Gastrocnemius medialis (tissue), 4 donors: ENCODE measurements at regions not wholly inside any gene's neighbourhood (a gene's known extent, or its start where the extent isn't known, plus 50 kb on each side); places are given as distances from the start of the nearest gene placed in this dataset.

Source experiments
- ATAC-seq, 2 donors: fragments of 150-250 bp; one replicate each; pipeline ENCODE4 v1.9.1; 2016
- DNase-seq, 2 donors: peaks; one replicate each; pipeline ENCODE4 v3.0.0-alpha.2; 2019
- H3K27ac ChIP-seq, 4 donors: fragments of 200-600 bp; sonication (generic); 1 replicate in 1 of 4; 2 replicates in 3 of 4; pipeline ENCODE4 v1.5.1; 2016 to 2018; ENCODE audit warnings: mild to moderate bottlenecking in 2 of 4, moderate library complexity in 1 of 4
- H3K27me3 ChIP-seq, 3 donors: fragments of 200-600 bp; sonication (generic) in 2 of 3; 1 replicate in 1 of 3; 2 replicates in 2 of 3; pipeline versions ENCODE4 v1.5.1 to v1.6.0; 2016 to 2019; ENCODE audit warnings: mild to moderate bottlenecking in 1 of 3, moderate library complexity in 1 of 3
- H3K36me3 ChIP-seq, 2 donors: fragments of 200-600 bp; sonication (generic) in 1 of 2; one replicate each; pipeline ENCODE4 v1.5.1; 2017 to 2018
- H3K4me1 ChIP-seq, 2 donors: fragments of 200-600 bp; sonication (generic) in 1 of 2; one replicate each; pipeline ENCODE4 v1.5.1; 2016 to 2017; ENCODE audit warnings: mild to moderate bottlenecking in 2 of 2
- H3K4me3 ChIP-seq, 4 donors: fragments of 200-600 bp; sonication (generic) in 3 of 4; 1 replicate in 1 of 4; 2 replicates in 3 of 4; pipeline ENCODE4 v1.5.1; 2016 to 2019; ENCODE audit warnings: mild to moderate bottlenecking in 2 of 4
- H3K9me3 ChIP-seq, 3 donors: fragments of 200-600 bp; sonication (generic) in 2 of 3; 1 replicate in 1 of 3; 2 replicates in 2 of 3; pipeline ENCODE4 v1.5.1; 2016 to 2019
- POLR2A ChIP-seq, 2 donors: fragments of 450-650 bp; IDR thresholded peaks; one replicate each; pipeline ENCODE4 v1.6.1; 2017; ENCODE audit warnings: antibody characterized with exemption in 2 of 2, mild to moderate bottlenecking in 2 of 2, moderate library complexity in 2 of 2
- in situ Hi-C, 4 donors: fragments of 200-750 bp; cut with MboI; loops; one replicate each; pipeline versions ENCODE4 v1.15.0 to v1.8.0; 2017; ENCODE audit warnings: low sequenced_read_pairs in 4 of 4
- intact Hi-C: fragments of 100-400 bp; cut with DNase I; formaldehyde crosslinking; loops from one replicate; pipeline ENCODE4 v1.15.1; 2023; ENCODE audit warnings: low total_unique reads
- TF ChIP-seq, protein P1 (sequence below), 5 experiments: fragments of 450-650 bp in 3 of 5; fragments of 200-600 bp in 2 of 5; sonication (generic) in 2 of 5; IDR thresholded peaks in 4 of 5; conservative IDR thresholded peaks in 1 of 5; 1 replicate in 4 of 5; 2 replicates in 1 of 5; pipeline ENCODE4 v1.5.1; 2016 to 2019; ENCODE audit warnings: antibody characterized with exemption in 5 of 5, mild to moderate bottlenecking in 3 of 5, moderate library complexity in 3 of 5

DNA sequence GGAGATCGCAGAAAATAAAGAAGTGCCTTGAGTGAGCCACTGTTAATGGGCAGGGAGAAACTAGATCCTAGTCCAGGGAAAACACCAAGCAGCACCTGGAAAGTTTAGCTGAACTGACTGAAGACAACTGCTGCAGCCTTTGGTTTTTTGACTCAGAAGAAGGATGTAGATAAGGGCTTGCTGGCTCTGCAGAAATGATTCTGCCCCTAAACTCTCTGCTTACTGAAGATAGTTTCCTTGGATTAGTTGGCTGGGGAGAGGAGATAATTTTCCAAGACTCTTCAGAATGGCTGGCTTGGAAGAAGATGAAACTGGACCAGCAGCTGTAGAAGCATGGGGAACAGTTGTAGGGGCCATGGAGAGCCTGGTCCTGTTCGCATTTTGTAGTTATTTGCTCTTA is 471.8 kb downstream of the KDM4C start:
- H3K9me3 ChIP-seq = no peaks in the 10 kb centered on the region
- DNase-seq (no peak), ATAC-seq (no peak)
- H3K36me3 ChIP-seq = no peaks in the 10 kb centered on the region
- H3K4me1 ChIP-seq = no peaks in the 10 kb centered on the region
- H3K27ac ChIP-seq = no peak overlapping the region
- in situ Hi-C loops (no loop called here), intact Hi-C loops (no loop called here)
- no peak overlapping the region for H3K4me3 ChIP-seq
- no peaks in the 10 kb centered on the region for H3K27me3 ChIP-seq
- TF ChIP-seq, protein P1, sequence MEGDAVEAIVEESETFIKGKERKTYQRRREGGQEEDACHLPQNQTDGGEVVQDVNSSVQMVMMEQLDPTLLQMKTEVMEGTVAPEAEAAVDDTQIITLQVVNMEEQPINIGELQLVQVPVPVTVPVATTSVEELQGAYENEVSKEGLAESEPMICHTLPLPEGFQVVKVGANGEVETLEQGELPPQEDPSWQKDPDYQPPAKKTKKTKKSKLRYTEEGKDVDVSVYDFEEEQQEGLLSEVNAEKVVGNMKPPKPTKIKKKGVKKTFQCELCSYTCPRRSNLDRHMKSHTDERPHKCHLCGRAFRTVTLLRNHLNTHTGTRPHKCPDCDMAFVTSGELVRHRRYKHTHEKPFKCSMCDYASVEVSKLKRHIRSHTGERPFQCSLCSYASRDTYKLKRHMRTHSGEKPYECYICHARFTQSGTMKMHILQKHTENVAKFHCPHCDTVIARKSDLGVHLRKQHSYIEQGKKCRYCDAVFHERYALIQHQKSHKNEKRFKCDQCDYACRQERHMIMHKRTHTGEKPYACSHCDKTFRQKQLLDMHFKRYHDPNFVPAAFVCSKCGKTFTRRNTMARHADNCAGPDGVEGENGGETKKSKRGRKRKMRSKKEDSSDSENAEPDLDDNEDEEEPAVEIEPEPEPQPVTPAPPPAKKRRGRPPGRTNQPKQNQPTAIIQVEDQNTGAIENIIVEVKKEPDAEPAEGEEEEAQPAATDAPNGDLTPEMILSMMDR (IDR thresholded peaks at IDR 0.05 in 4 of 5, conservative IDR thresholded peaks at IDR 0.05 in 1 of 5) = no peak
- TF ChIP-seq POLR2A (IDR thresholded peaks at IDR 0.05) = no peak

DNA sequence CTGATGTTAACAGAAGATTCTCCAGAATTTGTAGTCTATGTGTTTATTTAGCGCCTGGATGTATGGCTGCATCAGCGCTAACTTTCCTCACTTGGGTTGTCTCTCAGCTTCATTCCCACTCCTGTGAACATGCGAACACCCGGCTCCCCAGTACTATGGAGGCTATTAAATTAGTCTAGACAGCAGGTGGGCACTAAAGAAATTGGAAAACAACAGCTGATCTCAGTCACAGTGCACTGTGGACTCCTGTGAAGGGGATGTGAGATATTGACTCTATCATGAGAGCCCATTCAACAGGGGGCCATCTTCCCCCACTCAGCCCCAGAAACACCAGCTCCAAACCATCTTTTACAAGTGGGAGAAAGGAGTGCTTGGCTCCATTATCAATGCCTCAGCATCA is 471.0 kb downstream of the KDM4C start:
- TF ChIP-seq POLR2A (IDR thresholded peaks at IDR 0.05) = no peak
- TF ChIP-seq, protein P1 (IDR thresholded peaks at IDR 0.05 in 4 of 5, conservative IDR thresholded peaks at IDR 0.05 in 1 of 5) = no peak
- no peaks in the 10 kb centered on the region for H3K36me3 ChIP-seq
- H3K4me1 ChIP-seq = no peaks in the 10 kb centered on the region
- H3K4me3 ChIP-seq = no peak overlapping the region
- in situ Hi-C loops = no loop called here
- H3K27ac ChIP-seq = no peak overlapping the region
- H3K27me3 ChIP-seq = no peaks in the 10 kb centered on the region
- intact Hi-C loops = no loop called here
- no peaks in the 10 kb centered on the region for H3K9me3 ChIP-seq
- ATAC-seq (no peak), DNase-seq (no peak)

DNA sequence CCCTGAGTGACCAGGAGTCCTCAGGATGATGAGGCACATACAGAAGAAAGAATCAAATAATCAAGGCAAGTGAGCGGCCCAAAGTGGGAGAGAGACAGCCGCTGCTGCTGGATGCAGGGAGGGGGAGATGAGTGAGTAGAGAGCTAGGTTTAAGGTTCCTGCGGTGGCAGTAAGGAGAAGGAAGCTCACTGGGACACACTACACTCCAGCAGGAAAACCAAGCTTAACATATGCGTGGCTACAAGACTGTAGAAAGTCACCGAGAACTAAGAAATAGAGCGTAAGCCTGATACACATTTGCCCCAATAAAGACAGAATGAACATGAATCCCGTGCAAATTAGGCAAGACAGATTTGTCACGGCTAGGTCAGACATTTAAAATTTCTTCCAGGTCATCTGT is 470.2 kb downstream of the KDM4C start:
- intact Hi-C loops = no loop called here
- no peak for ATAC-seq

DNA sequence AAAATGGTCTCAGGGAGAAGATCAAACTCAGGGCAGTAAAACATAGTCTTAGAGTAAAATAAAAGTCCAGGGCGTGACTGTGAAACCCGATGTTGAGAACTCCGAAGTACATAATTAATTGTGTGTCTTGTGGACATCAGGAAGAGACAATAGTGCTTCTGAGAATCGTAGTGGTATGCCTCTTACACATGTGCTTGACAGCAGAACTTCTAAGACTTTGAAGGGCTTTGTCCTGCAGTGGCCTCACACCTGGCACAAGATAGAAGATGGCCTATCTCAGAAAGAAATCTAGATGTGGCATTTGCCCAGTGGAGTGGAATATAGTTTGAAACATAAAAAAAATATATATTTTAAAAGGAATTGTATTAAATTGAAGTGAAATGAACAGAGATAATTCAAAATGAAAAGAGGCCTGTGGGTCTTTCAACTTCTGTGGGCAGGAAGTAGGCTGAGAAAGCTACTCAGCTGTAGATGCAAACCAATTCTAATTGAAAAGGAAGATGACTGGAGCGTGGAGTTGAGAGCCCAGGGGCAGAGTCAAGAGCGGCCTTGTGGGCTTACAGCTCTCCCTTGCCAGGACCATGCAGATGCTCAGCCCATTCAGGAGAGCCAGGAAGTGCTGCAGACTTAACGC is 468.4 kb downstream of the KDM4C start:
- TF ChIP-seq POLR2A (IDR thresholded peaks at IDR 0.05) = no peak
- TF ChIP-seq, protein P1 (IDR thresholded peaks at IDR 0.05 in 4 of 5, conservative IDR thresholded peaks at IDR 0.05 in 1 of 5) = no peak
- Histone ChIP-seq H3K27ac (no peak overlapping the region), H3K4me1 (no peaks in the 10 kb centered on the region), H3K9me3 (no peaks in the 10 kb centered on the region), H3K27me3 (no peaks in the 10 kb centered on the region), H3K4me3 (no peak overlapping the region), H3K36me3 (no peaks in the 10 kb centered on the region)
- in situ Hi-C loops = no loop called here
- ATAC-seq (no peak), DNase-seq (no peak)
- intact Hi-C loops = no loop called here

More for the DNA sequence above, 470.2 kb downstream of the KDM4C start:
- in situ Hi-C loops = no loop called here
- DNase-seq = no peak
- H3K27me3 ChIP-seq = no peaks in the 10 kb centered on the region
- H3K4me1 ChIP-seq = no peaks in the 10 kb centered on the region
- no peaks in the 10 kb centered on the region for H3K36me3 ChIP-seq
- TF ChIP-seq, protein P1 (IDR thresholded peaks at IDR 0.05 in 4 of 5, conservative IDR thresholded peaks at IDR 0.05 in 1 of 5) = no peak
- no peak for TF ChIP-seq POLR2A (IDR thresholded peaks at IDR 0.05)
- H3K4me3 ChIP-seq = no peak overlapping the region
- H3K9me3 ChIP-seq = no peaks in the 10 kb centered on the region
- H3K27ac ChIP-seq = no peak overlapping the region
